HG03196 (cell line): ENCODE measurements at regions not wholly inside any gene's neighbourhood (a gene's known extent, or its start where the extent isn't known, plus 50 kb on each side); places are given as distances from the start of the nearest gene placed in this dataset.
"Not testable (repeated sequence)": the region's sequence is repeated elsewhere in the genome, so short reads cannot be mapped to it uniquely, and the experiment has no call there.

Experiments
- ATAC-seq: cut with Tn5 transposase; IDR thresholded peaks from one replicate; pipeline ENCODE4 v1.9.1; 2021; ENCODE audit not compliant: unreplicated experiment

DNA sequence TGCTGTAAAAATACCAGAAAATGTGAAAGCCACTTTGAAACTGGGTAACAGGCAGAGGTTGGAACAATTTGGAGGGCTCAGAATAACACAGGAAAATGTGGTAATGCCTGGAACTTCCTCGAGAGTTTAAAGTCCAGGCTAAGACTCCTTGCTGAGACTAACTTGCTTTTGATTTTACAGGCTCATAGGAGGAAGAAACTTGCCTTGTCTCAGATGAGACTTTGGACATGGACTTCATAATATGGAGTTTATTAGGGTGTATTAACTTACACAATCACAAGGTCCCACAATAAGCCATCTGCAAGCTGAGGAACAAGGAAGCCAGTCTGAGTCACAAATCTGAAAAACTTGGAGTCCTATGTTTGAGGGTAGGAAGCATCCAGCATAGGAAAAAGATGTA lies 293.4 kb upstream of the TMEFF2 start:
- ATAC-seq: not testable (repeated sequence)

DNA sequence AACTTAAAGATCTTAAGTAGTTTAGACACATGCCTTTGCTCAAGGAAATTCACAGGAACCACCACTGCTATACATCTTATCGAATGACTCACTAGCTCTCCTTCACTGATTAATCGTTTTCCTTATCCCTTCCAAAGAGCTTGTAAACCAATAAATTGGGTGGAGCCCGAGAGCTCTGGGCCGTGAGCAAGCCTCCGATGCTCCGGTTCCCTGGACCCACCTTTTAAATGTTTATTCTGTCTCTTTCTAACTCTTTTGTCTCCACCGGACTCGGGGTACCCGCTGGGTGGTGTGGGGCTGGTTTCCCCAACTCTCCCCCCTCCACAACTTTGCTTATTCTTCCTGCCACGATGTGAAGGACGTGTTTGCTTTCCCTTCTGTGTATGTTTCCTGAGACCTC lies 292.9 kb upstream of the TMEFF2 start:
- no peak for ATAC-seq

DNA sequence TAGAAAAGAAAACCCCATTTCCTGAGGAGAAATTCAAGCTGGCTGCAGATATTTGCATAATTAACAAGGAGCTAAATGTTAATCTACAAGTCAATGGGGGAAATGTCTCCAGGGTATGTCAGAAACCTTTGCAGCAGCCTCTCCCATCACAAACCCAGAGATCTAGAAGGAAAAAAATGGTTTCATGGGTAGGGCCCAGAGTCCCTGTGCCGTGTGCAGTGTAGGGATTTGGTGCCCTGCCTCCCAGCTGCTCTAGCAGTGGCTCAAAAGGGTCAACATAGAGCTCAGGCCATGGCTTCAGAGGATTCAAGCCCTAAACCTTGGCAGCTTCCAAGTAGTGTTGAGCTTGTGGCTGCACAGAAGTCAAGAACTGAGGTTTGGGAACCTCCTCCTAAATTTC lies 290.2 kb upstream of the TMEFF2 start:
- no peak for ATAC-seq

DNA sequence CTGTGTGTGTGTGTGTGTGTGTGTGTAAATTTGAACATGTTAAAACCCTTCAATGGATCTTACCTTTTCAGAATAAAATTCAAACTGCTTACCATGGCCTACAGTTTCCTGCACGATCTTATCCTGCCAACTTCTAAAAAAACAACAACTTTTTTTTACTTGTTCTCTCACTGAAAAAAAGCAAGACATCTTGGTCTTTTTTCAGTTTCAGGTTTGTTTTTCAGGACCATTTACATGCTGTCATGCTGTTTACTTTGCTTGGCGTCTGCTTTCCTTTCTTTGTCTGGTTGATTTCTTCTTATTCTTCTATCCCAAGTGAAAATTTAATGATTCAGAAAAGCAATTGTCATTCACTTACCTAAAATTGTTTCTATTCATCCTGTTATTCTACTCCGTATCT lies 286.3 kb upstream of the TMEFF2 start:
- ATAC-seq: no peak

DNA sequence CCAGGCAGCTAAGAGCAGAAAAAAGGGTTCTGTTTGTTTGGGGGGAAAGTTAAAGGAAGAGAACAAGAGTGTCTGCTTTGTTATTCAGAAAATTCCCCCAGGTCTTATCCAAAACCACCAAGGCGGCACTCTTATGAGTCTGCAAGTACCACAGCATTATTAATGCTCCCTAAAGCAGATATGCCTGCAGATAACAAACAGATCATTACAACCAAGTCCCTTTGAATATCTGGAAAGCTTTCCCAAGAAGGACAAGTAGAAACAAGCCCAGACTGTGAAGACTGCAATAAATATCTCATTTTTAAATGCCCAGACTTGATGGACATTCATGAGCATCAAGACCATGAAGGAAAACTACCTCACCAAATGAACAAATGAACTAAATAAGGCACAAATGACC lies 278.6 kb upstream of the TMEFF2 start:
- no peak for ATAC-seq

DNA sequence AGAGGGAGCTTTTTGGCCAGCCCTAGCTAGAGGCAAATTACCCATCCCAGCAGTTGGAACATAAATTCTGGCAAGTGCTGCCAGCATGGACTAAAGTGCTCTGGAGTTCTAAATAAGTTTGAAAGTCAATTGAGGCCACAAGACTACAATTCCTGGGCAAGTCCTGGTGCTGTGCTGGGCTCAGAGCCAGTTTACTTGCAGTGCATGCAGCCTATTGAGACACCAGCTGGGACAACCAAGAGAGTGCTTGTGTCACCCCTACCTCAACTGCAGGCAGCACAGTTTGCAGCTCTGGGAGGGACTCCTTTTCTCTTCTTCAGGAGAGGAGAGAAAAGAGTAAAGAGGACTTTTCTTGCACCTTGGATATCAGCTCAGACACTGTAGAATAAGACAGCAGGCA lies 277.2 kb upstream of the TMEFF2 start:
- ATAC-seq: no peak

DNA sequence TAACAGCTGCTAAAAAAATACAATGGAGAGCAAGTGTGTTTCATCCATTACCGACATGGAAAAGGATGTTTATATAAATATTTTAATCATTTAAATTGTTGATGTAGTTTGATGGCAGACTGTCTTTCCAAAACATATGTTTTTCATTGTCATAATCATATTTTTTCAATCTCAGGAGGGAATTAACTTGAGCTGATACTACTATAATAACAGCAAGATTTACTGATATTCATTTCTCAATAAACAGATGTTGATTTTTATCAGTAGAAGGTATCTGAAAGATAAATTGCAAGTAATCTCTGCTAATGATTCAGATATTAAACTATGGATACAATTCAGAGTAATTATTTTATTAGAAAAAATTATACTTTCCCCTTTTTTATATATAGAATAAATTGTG lies 274.9 kb upstream of the TMEFF2 start:
- no peak for ATAC-seq

DNA sequence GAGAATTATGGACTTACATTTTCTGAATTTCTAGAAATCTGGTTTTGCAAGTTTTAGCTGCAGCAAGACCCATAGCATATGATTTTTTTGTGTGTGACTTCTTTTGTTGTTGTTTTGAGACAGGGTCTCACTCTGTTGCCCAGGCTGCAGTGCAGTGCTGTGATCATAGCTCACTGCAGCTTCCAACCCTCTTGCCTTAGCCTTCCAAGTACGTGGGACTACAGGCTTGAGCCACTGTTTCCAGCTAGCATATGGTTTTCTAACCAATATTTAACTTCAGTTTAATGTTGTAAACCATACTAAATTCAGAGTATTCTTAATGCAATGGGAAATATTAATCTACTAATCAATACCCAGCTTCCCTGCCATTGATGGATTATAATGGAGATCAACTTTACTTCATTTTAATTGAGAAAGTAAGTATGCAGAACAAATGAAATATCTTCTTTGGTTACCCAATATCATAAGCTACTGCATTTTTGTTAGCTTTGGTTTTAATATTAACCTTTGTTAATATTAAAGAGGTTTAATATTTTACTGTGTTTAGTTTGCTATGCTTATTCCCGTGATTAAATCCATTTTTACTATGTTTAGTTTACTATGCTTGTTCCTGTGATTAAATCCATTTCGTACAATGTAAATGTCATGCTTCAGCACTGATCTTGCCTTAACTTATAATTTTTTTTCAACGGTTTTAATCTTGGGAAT lies 273.4 kb upstream of the TMEFF2 start:
- no peak for ATAC-seq

DNA sequence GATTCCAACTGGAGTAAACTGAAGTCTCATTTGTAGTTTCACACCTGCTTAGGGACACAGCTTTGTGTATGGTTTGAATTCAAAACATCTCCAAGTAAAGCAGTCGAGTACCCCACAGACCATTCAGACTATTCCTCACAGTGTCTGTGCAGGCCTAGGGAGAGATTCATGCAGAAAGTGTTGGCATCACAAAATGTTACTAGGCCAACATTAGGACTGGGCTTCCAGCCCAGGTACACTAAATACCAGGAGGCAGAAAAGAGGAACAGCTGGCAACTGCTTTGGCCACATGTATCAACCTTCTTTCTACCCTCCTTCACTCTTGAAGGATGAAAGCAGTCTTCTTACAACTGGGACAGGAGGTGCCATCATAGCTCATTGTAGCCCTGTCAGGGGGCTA lies 270.4 kb upstream of the TMEFF2 start:
- ATAC-seq: no peak

DNA sequence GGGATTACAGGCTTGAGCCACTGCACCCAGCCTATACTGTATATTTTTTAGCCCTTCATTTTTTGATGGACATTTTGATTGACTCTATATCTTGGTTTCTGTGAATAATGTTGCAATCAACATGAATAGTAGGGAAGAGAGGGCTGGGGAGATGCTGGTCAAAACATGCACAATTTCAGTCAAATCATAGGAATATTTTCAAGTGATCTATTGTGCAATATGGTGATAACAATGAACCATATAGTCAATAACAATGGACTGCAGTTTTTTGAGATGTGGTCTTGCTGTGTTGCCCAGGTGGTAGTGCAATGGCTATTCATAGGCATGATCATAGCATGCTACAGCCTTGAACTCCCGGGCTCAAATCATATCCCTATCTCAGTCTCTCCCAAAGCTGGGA lies 264.7 kb upstream of the TMEFF2 start:
- ATAC-seq: no peak

DNA sequence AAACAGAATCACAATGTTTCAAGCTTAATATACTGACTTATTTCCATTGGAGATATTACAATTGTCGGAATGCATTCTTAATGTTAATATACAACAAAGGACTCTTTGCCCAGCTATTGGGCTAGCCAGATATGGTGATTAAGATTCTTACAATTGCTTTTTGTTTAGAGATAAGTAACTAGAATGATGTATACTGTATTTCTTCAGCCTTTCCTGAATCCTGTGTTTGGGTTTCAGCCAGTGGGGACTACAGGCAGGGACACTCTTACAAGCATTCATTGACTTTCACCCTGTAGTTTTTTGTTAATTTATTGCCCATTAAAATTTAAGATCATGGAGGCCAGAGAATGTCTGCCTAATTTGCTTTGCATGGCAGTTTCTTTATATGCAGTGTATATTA lies 254.1 kb upstream of the TMEFF2 start:
- ATAC-seq: no peak

DNA sequence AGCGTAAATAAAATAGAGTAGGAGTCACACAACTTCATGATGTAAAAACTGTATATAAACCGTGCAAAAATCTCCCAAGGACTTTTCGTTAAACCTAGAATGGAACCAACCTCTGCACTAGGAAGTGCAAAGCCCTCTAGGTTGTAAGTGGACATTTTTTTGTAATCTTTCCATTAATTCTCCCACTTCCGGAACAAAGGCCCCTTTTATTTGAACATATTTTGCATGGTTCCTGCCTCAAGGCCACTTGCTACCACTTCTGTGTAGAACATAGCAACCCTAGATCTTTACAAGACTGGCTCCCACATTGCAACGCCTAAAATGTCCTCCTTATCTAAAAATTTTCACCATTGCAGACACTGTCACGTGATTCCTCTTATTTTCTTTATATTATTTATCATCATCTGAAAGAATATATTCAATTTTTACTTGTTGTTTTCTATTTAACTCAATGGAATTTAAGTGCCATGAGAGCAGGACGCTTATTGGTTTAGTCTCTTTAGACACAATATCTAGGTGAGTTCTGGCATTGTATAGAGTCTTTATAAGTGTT lies 249.6 kb upstream of the TMEFF2 start:
- no peak for ATAC-seq

DNA sequence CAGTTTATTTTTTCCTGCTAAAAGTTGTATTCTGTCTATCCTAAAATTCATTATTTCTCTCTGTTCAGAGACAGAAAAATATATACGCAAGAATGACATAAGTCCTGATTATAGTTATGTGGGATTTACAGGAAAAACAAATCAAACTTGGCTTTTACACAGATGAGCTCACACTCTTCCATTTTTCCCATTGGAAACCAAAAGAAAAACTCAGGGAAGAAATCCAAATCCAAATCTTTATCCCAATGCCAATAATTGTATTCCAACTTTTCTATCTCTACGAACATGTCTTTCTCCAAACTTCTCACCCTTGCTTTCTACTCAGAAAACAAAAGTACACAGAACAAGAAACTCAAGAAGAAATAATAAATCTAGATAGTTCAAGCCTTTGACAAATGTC lies 249.1 kb upstream of the TMEFF2 start:
- ATAC-seq: no peak

DNA sequence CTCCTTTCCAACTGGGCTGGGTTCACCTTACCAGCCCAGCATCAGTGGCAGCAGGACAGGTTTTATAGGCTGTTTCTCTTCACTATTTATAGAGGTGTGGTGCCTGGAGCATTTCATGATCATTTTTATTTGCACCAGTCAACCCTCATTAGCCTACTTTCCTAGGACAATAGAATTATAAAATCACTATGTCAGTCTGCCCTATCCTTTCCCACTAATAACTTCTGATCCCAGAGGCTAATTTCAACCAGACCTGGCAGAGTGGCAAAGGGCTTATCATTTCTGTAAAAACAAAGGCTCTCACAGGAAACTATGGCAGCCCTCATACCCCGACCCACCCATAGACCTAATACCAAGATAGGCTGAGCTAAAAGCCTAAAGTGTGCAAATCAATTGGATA lies 243.5 kb upstream of the TMEFF2 start:
- no peak for ATAC-seq

DNA sequence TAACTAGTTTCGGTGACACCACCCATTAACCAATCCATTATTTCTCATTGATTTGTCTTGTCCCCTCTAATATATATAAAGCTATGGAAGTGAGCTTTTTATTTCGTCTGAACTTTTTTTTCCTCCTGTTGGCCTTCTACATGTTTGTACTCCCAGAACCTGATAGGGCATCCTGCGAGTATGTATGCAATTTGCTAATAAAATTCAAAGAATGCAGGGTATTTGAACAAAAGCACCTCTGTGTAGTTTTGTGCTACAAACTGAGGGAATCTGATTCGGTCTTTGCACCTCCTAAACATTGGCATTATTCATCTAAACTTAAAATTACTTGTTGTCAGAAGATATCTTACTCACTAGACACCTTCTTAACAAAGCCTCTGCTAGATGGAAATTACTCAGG lies 242.9 kb upstream of the TMEFF2 start:
- no peak for ATAC-seq

DNA sequence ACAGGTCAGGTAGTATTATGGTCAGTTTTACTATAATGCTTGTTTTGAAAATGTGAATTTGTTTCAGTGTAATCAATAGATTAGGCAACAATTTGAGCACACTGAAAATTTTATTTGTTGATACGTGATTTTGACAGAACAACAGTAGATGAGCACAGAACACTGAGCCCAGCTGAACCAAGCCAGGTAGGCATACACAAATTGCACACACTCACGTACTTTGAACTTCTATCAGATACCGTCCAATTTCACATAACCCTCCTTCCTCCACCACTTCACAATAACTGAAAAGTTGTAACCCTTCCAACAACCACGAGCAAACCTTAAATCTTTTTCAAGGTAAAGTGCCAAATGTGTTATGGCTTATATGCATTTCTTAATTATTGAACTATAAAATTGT lies 229.5 kb upstream of the TMEFF2 start:
- ATAC-seq: no peak

DNA sequence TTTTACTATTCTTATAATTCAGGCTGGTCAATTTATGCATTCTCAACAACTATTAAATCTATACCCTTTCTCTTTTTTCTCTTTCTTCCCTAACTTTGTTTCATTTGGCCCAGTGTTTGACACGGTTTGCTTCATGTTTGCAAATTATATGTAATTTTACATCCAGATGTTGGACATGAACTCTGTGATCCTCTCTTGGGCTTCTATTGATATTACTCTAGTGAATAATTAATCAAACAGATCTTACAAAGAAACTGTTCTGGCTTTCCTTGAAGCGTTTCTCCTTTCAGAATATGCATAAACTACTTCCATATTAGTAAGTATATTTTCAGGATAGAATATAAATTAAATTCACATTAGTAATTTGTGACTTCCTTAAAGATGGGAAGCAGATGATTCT lies 225.1 kb upstream of the TMEFF2 start:
- no peak for ATAC-seq

DNA sequence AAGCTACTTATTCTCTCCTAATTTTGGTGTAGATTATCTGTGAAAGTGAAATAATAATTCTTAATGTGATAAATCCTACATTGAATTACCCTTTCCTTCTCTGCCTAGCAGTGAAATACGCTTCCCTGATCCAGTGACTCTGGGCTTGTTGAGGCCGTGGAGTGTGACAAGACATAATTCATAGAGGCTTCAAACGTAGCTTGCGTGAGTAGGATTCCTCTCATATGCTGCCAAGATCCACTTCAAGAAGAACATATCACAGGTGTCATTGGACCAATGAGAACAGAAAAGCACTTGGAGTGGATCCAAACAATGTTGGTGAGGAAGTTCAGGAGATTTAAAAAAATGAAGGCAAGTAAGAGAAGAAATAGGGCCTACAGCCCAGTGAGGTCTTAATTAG lies 221.3 kb upstream of the TMEFF2 start:
- ATAC-seq: no peak

DNA sequence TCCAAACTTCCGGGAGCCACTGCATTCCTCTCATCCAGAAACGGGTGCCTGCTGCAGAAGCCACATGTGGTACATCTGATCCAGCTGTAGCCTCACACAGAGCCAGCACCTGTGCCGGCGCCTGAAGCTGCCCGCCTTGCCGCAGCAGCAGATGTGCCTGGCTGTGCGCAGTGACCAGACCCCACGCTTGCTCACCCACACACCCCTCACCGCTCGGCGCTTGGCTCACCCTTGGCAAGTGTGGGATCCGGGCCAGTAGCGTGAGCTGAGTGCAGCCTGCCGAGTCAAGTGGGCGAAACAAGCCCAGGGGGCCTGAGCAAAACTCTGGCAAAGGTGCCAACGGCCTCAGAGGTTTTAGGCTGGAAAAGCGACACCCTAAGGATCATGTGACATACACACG lies 220.1 kb upstream of the TMEFF2 start:
- ATAC-seq: no peak

DNA sequence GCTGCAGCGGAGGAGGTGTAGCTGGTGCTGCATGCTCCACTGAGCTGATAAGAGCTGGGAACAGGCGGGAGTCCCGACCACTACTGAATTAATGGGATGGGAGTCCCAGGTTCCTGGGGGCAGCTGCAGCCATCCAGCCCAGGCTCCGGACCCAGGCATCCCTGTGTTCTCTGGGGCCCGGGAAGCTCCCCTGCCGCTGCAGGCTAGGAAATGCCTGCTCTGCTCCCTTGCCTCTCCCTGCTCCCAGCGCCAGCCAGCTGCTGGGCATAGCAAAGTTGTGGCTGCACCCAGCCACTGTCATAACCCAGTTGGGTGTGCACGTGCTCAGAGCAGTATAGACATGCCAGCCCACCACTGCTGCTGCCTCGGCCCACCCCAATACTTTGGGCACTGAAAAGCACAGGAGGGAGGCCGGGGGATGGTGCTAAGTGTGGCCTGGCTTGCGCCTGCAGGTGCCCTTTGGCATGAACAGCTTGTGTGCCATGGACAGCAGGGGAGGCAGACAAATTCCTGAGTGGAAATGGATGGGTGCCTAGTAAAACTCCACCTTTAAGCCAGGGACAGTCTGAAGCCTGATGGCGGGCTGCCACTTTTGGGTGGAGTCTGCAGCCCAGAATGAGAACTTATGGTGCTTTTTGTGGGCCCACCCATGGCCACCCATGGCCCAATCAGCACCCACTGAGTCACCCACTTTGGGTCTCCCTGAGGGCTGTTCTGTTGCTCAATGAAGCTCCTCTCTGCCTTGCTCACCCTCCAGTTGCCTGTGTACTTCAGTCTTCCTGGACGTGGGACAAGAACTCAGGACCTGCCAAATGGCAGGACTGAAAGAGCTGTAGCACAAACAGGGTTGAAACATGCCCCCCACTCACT lies 219.3 kb upstream of the TMEFF2 start:
- ATAC-seq: no peak

DNA sequence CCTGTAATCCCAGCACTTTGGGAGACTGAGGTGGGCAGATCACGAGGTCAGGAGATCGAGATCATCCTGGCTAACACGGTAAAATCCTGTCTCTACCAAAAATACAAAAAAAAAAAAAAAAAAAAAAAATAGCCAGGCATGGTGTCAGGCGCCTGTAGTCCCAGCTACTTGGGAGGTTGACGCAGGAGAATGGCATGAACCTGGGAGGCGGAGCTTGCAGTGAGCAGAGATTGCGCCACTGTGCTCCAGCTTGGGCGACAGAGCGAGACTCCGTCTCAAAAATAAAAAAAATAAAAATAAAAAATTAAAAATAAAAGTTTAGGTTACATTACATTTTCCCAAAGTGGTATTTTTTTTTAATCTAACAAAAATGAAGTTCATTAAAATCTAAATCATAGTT lies 218.1 kb upstream of the TMEFF2 start:
- ATAC-seq: not testable (repeated sequence)

DNA sequence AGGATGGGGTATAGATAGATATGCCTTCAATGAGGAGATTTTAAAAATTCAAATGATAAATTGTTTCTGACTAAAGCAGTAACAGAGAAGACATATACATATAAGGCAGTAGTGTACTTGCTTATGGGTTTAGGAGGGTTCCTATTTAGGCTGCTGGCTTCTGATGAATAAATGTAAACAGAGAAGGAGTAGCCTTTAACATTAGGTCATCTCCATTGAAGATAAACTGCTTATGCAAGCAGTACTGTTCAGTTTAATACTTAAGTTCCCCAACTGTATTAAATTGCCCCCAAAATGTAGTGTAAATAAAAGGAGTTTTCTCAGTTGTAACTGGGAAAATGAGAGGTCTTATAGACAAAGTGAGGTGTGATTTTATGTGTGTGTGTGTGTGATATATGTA lies 217.7 kb upstream of the TMEFF2 start:
- no peak for ATAC-seq
